Smooth muscle cell (in vitro differentiated cells): ENCODE measurements at regions not wholly inside any gene's neighbourhood (a gene's known extent, or its start where the extent isn't known, plus 50 kb on each side); places are given as distances from the start of the nearest gene placed in this dataset.

Experiments used
- DNase-seq: peaks from one replicate; lab custom pipeline; 2025; ENCODE audit not compliant: unreplicated experiment; lab: John Stamatoyannopoulos, UW
- H2AFZ ChIP-seq: fragments of 200-600 bp; sonication (generic); 2 replicates; pipeline ENCODE4 v1.6.0; 2016; ENCODE audit warnings: antibody characterized with exemption, low read depth, mild to moderate bottlenecking
- H3F3A ChIP-seq: fragments of 200-600 bp; sonication (generic); 2 replicates; pipeline ENCODE4 v1.6.0; 2017; ENCODE audit warnings: antibody characterized with exemption, low read depth
- H3K27ac ChIP-seq: fragments of 200-600 bp; sonication (generic); 2 replicates; pipeline ENCODE4 v1.5.1; 2016; ENCODE audit warnings: low read depth, mild to moderate bottlenecking
- H3K27me3 ChIP-seq: fragments of 200-600 bp; sonication (generic); 2 replicates; pipeline ENCODE4 v1.6.1; 2016; ENCODE audit warnings: low read depth, mild to moderate bottlenecking
- H3K36me3 ChIP-seq: fragments of 200-600 bp; sonication (generic); 2 replicates; pipeline ENCODE4 v1.5.1; 2016; ENCODE audit warnings: low read depth
- H3K4me1 ChIP-seq: fragments of 200-600 bp; sonication (generic); 2 replicates; pipeline ENCODE4 v1.5.1; 2016; ENCODE audit warnings: low read depth
- H3K4me2 ChIP-seq: fragments of 200-600 bp; sonication (generic); 2 replicates; pipeline ENCODE4 v1.6.0; 2016; ENCODE audit warnings: mild to moderate bottlenecking
- H3K4me3 ChIP-seq: fragments of 200-600 bp; sonication (generic); 2 replicates; pipeline ENCODE4 v1.5.1; 2016; ENCODE audit warnings: mild to moderate bottlenecking
- H3K79me2 ChIP-seq: fragments of 200-600 bp; sonication (generic); 2 replicates; pipeline ENCODE4 v1.6.0; 2016; ENCODE audit warnings: low read depth, mild to moderate bottlenecking
- H3K9ac ChIP-seq: fragments of 200-600 bp; sonication (generic); 2 replicates; pipeline ENCODE4 v1.6.0; 2016; ENCODE audit warnings: low read depth
- H3K9me3 ChIP-seq: fragments of 200-600 bp; sonication (generic); replicated peaks from 2 replicates; pipeline ENCODE4 v1.5.1; 2016; ENCODE audit warnings: low read depth
- H4K20me1 ChIP-seq: fragments of 200-600 bp; sonication (generic); 2 replicates; pipeline ENCODE4 v1.6.0; 2016; ENCODE audit warnings: low read depth
- WGBS: methylation state at CpG from one replicate; pipeline ENCODE4 v1.1.7; 2016; ENCODE audit warnings: low lambda C conversion rate; 5-methylcytosine and 5-hydroxymethylcytosine counted together
- TF ChIP-seq, protein P1 (sequence below): fragments of 200-600 bp; sonication (generic); IDR thresholded peaks from 2 replicates; pipeline ENCODE4 v1.5.1; 2017; ENCODE audit warnings: borderline replicate concordance, mild to moderate bottlenecking, antibody characterized with exemption; ENCODE audit not compliant: insufficient read depth, poor library complexity, severe bottlenecking

DNA sequence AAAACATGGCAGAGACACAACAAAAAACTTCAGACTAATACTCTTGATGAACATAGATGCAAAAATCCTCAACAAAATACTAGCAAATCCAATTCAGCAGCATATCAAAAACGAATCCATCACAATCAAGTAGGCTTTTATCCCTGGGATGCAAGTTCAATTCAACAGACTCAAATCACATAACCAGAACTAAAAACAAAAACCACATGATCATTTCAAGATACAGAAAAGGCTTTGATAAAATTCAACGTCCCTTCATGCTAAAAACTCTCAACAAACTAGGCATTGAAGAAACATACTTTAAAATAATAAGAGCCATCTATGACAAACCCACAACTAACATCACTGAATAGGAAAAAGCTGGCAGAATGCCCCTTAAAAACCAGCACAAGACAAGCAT lies 93.6 kb downstream of the TUSC1 start:
- DNase-seq: no peak
- H3F3A ChIP-seq: no peaks in the 10 kb centered on the region
- no peak overlapping the region for H3K4me3 ChIP-seq
- no peaks in the 10 kb centered on the region for H3K27me3 ChIP-seq
- TF ChIP-seq, protein P1, sequence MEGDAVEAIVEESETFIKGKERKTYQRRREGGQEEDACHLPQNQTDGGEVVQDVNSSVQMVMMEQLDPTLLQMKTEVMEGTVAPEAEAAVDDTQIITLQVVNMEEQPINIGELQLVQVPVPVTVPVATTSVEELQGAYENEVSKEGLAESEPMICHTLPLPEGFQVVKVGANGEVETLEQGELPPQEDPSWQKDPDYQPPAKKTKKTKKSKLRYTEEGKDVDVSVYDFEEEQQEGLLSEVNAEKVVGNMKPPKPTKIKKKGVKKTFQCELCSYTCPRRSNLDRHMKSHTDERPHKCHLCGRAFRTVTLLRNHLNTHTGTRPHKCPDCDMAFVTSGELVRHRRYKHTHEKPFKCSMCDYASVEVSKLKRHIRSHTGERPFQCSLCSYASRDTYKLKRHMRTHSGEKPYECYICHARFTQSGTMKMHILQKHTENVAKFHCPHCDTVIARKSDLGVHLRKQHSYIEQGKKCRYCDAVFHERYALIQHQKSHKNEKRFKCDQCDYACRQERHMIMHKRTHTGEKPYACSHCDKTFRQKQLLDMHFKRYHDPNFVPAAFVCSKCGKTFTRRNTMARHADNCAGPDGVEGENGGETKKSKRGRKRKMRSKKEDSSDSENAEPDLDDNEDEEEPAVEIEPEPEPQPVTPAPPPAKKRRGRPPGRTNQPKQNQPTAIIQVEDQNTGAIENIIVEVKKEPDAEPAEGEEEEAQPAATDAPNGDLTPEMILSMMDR: no peak
- no peaks in the 10 kb centered on the region for H3K36me3 ChIP-seq
- 87% methylated on average over 2 of the region's 2 CpGs for WGBS
- no peaks in the 10 kb centered on the region for H3K9me3 ChIP-seq
- H3K4me1 ChIP-seq: no peaks in the 10 kb centered on the region
- H3K27ac ChIP-seq: no peak overlapping the region
- H3K9ac ChIP-seq: no peak overlapping the region
- no peaks in the 10 kb centered on the region for H3K79me2 ChIP-seq
- H4K20me1 ChIP-seq: no peaks in the 10 kb centered on the region
- no peak overlapping the region for H2AFZ ChIP-seq
- no peak overlapping the region for H3K4me2 ChIP-seq

GRCh38 chr9:25573281-25573680 lies 105.0 kb downstream of the TUSC1 start:
- Histone ChIP-seq H3K79me2 (no peaks in the 10 kb centered on the region), H3K36me3 (no peaks in the 10 kb centered on the region), H3K27ac (no peak overlapping the region), H3K9ac (no peak overlapping the region), H4K20me1 (no peaks in the 10 kb centered on the region), H3K4me3 (no peak overlapping the region), H2AFZ (no peak overlapping the region), H3F3A (no peaks in the 10 kb centered on the region), H3K27me3 (no peaks in the 10 kb centered on the region), H3K9me3 (no peaks in the 10 kb centered on the region), H3K4me1 (no peaks in the 10 kb centered on the region), H3K4me2 (no peak overlapping the region)
- TF ChIP-seq, protein P1: no peak
- WGBS: 86% methylated on average over 5 of the region's 5 CpGs
- no peak for DNase-seq

- H3K9ac ChIP-seq: no peak overlapping the region
Measured at GRCh38 chr9:25571491-25571890, 106.8 kb downstream of the TUSC1 start.

DNA sequence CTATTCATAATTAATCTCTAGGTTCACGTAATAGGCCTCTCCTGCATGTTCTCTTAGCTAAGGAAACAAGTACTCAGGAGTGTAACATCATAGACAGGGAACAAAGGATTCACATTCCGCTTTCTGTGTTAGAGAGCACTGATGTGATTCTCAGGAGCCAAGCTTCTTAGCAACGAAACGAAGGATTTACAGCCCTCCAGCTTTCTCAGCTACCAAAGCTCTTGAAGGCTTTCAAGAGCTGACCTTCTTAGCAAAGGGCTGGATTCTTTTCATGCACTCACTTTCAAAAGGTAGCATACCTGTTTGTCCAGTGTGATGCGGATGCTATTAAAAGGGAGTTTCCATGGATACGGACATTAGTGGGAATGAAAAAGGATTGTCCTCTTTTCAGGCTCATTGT lies 107.4 kb downstream of the TUSC1 start:
- TF ChIP-seq, protein P1: no peak
- H3K4me1 ChIP-seq: no peaks in the 10 kb centered on the region
- no peak overlapping the region for H3K4me2 ChIP-seq
- DNase-seq: no peak
- H3K36me3 ChIP-seq: no peaks in the 10 kb centered on the region
- H3K79me2 ChIP-seq: no peaks in the 10 kb centered on the region
- H2AFZ ChIP-seq: no peak overlapping the region
- H4K20me1 ChIP-seq: no peaks in the 10 kb centered on the region
- H3K9me3 ChIP-seq: no peaks in the 10 kb centered on the region
- H3F3A ChIP-seq: no peaks in the 10 kb centered on the region
- H3K27me3 ChIP-seq: no peaks in the 10 kb centered on the region
- no peak overlapping the region for H3K9ac ChIP-seq
- H3K27ac ChIP-seq: no peak overlapping the region
- no peak overlapping the region for H3K4me3 ChIP-seq
- 76% methylated on average over 6 of the region's 6 CpGs for WGBS

More at GRCh38 chr9:25571491-25571890, 106.8 kb downstream of the TUSC1 start:
- Histone ChIP-seq H4K20me1 (no peaks in the 10 kb centered on the region), H3K4me2 (no peak overlapping the region), H3K4me1 (no peaks in the 10 kb centered on the region), H3K79me2 (no peaks in the 10 kb centered on the region), H3K27ac (no peak overlapping the region), H3K36me3 (no peaks in the 10 kb centered on the region), H3F3A (no peaks in the 10 kb centered on the region), H3K9me3 (no peaks in the 10 kb centered on the region), H2AFZ (no peak overlapping the region), H3K4me3 (no peak overlapping the region), H3K27me3 (no peaks in the 10 kb centered on the region)
- 82% methylated on average over 2 of the region's 2 CpGs for WGBS
- DNase-seq: no peak
- TF ChIP-seq, protein P1: no peak
